Esophagus squamous epithelium (tissue), 5 donors: ENCODE measurements at regions not wholly inside any gene's neighbourhood (a gene's known extent, or its start where the extent isn't known, plus 50 kb on each side); places are given as distances from the start of the nearest gene placed in this dataset.

Source experiments
- DNase-seq: peaks from one replicate; lab custom pipeline; 2025; lab: John Stamatoyannopoulos, UW
- H3K27ac ChIP-seq, 4 donors: fragments of 200-600 bp; sonication (generic); one replicate each; pipeline ENCODE4 v1.5.1; 2016 to 2019; ENCODE audit warnings: mild to moderate bottlenecking in 1 of 4
- H3K27me3 ChIP-seq, 4 donors: fragments of 200-600 bp; sonication (generic); 1 replicate in 3 of 4; 2 replicates in 1 of 4; pipeline versions ENCODE4 v1.5.1 to v1.6.0; 2017 to 2021; ENCODE audit warnings: antibody characterized with exemption in 1 of 4
- H3K36me3 ChIP-seq, 3 donors: fragments of 200-600 bp; sonication (generic); one replicate each; pipeline ENCODE4 v1.5.1; 2016 to 2019
- H3K4me1 ChIP-seq, 3 donors: fragments of 200-600 bp; sonication (generic); one replicate each; pipeline ENCODE4 v1.5.1; 2017 to 2019
- H3K4me3 ChIP-seq, 4 donors: fragments of 200-600 bp; sonication (generic); 1 replicate in 3 of 4; 2 replicates in 1 of 4; pipeline ENCODE4 v1.5.1; 2016 to 2019; ENCODE audit warnings: mild to moderate bottlenecking in 2 of 4, moderate library complexity in 1 of 4
- H3K9me3 ChIP-seq, 3 donors: fragments of 200-600 bp; sonication (generic); one replicate each; pipeline ENCODE4 v1.5.1; 2016 to 2019
- CTCF ChIP-seq, 6 experiments: fragments of 450-650 bp in 4 of 6; fragments of 200-600 bp in 2 of 6; sonication (generic) in 2 of 6; IDR thresholded peaks; one replicate each; pipeline ENCODE4 v1.5.1; 2016 to 2019; ENCODE audit warnings: antibody characterized with exemption in 6 of 6, mild to moderate bottlenecking in 4 of 6, moderate library complexity in 4 of 6
- POLR2A ChIP-seq, 4 donors: fragments of 450-650 bp; IDR thresholded peaks; one replicate each; pipeline ENCODE4 v1.6.1; 2017; ENCODE audit warnings: antibody characterized with exemption in 4 of 4, mild to moderate bottlenecking in 4 of 4, moderate library complexity in 3 of 4
- WGBS, 2 donors: methylation state at CpG; one replicate each; pipeline ENCODE4 v1.1.5; 2018; 5-methylcytosine and 5-hydroxymethylcytosine counted together
- intact Hi-C: fragments of 100-400 bp; cut with DNase I; formaldehyde crosslinking; loops from one replicate; pipeline ENCODE4 v1.15.0; 2022
- donor health status: DM: yes; HTN: yes; CAD: no.

GRCh38 chr18:64539847-64540246, 391.0 kb upstream of the LINC00305 start:
- WGBS, 2 donors, result 25 to 33% methylated on average over 1 of the region's 1 CpG
- intact Hi-C loops, result no loop called here
- Histone ChIP-seq H3K9me3 (no peaks in the 10 kb centered on the region), H3K27ac (no peak overlapping the region), H3K36me3 (no peaks in the 10 kb centered on the region), H3K4me1 (no peaks in the 10 kb centered on the region), H3K27me3 (no peaks in the 10 kb centered on the region), H3K4me3 (no peak overlapping the region)
- no peak for TF ChIP-seq CTCF (IDR thresholded peaks at IDR 0.05)
- no peak for TF ChIP-seq POLR2A (IDR thresholded peaks at IDR 0.05)
- no peak for DNase-seq

- no peak overlapping the region for H3K4me3 ChIP-seq
- no peaks in the 10 kb centered on the region for H3K9me3 ChIP-seq
- no peaks in the 10 kb centered on the region for H3K4me1 ChIP-seq
- H3K27ac ChIP-seq, result no peak overlapping the region
- H3K36me3 ChIP-seq, result no peaks in the 10 kb centered on the region
- H3K27me3 ChIP-seq, result no peaks in the 10 kb centered on the region
- 68 to 73% methylated on average over 3 of the region's 3 CpGs for WGBS, 2 donors
- no peak for DNase-seq
- intact Hi-C loops, result no loop called here
- TF ChIP-seq CTCF (IDR thresholded peaks at IDR 0.05) (no peak), POLR2A (IDR thresholded peaks at IDR 0.05) (no peak)
Observed at GRCh38 chr18:64528646-64529045, 379.8 kb upstream of the LINC00305 start.

- TF ChIP-seq POLR2A (IDR thresholded peaks at IDR 0.05), result no peak
- no peak for TF ChIP-seq CTCF (IDR thresholded peaks at IDR 0.05)
- DNase-seq, result no peak
- H3K4me1 ChIP-seq, result no peaks in the 10 kb centered on the region
- H3K36me3 ChIP-seq, result no peaks in the 10 kb centered on the region
- 73 to 83% methylated on average over 2 of the region's 2 CpGs for WGBS, 2 donors
- intact Hi-C loops, result no loop called here
- no peaks in the 10 kb centered on the region for H3K9me3 ChIP-seq
- H3K27ac ChIP-seq, result no peak overlapping the region
- no peaks in the 10 kb centered on the region for H3K27me3 ChIP-seq
- H3K4me3 ChIP-seq, result no peak overlapping the region
Observed at GRCh38 chr18:64519201-64519600, 370.3 kb upstream of the LINC00305 start.

GRCh38 chr18:64518191-64518590, 369.3 kb upstream of the LINC00305 start:
- no peaks in the 10 kb centered on the region for H3K27me3 ChIP-seq
- TF ChIP-seq CTCF (IDR thresholded peaks at IDR 0.05) (no peak), POLR2A (IDR thresholded peaks at IDR 0.05) (no peak)
- DNase-seq, result no peak
- H3K27ac ChIP-seq, result no peak overlapping the region
- H3K9me3 ChIP-seq, result no peaks in the 10 kb centered on the region
- no peaks in the 10 kb centered on the region for H3K4me1 ChIP-seq
- intact Hi-C loops, result no loop called here
- WGBS, 2 donors, result 79 to 93% methylated on average over 2 of the region's 2 CpGs
- H3K4me3 ChIP-seq, result no peak overlapping the region
- no peaks in the 10 kb centered on the region for H3K36me3 ChIP-seq

GRCh38 chr18:64513401-64513800, 364.5 kb upstream of the LINC00305 start:
- Histone ChIP-seq H3K36me3 (no peaks in the 10 kb centered on the region), H3K4me3 (no peak overlapping the region), H3K9me3 (no peaks in the 10 kb centered on the region), H3K4me1 (no peaks in the 10 kb centered on the region), H3K27ac (no peak overlapping the region), H3K27me3 (no peaks in the 10 kb centered on the region)
- WGBS, 2 donors, result 36 to 46% methylated on average over 3 of the region's 3 CpGs
- DNase-seq, result no peak
- TF ChIP-seq CTCF (IDR thresholded peaks at IDR 0.05) (no peak), POLR2A (IDR thresholded peaks at IDR 0.05) (no peak)
- intact Hi-C loops, result no loop called here
